ENCODE measurements at regions not wholly inside any gene's neighbourhood (a gene's known extent, or its start where the extent isn't known, plus 50 kb on each side); places are given as distances from the start of the nearest gene placed in this dataset.

- no peak for TF ChIP-seq POLR2A (IDR thresholded peaks at IDR 0.05)
- TF ChIP-seq CTCF (IDR thresholded peaks at IDR 0.05): no peak
These were observed 115.7 kb upstream of the STARD13 start for GRCh38 chr13:33401238-33401637.
